ENCODE measurements at regions not wholly inside any gene's neighbourhood (a gene's known extent, or its start where the extent isn't known, plus 50 kb on each side); places are given as distances from the start of the nearest gene placed in this dataset.

- DNase-seq = no peak
These were observed 185.5 kb downstream of the SCP2D1 start for GRCh38 chr20:18999086-18999485.

GRCh38 chr20:19000078-19000477, 186.5 kb downstream of the SCP2D1 start:
- DNase-seq = no peak

- no peak for DNase-seq
These were observed 187.6 kb downstream of the SCP2D1 start for GRCh38 chr20:19001177-19001576.

- DNase-seq = no peak
These were observed 190.1 kb downstream of the SCP2D1 start for GRCh38 chr20:19003366-19004336.

GRCh38 chr20:19004975-19005374, 191.4 kb downstream of the SCP2D1 start:
- no peak for DNase-seq

GRCh38 chr20:19008497-19008896, 194.9 kb downstream of the SCP2D1 start:
- DNase-seq = no peak

GRCh38 chr20:19009081-19009688, 195.6 kb downstream of the SCP2D1 start:
- no peak for DNase-seq

- no peak for DNase-seq
These were observed 199.1 kb downstream of the SCP2D1 start for GRCh38 chr20:19012676-19013075.

- DNase-seq = no peak
These were observed 198.5 kb upstream of the SLC24A3 start for GRCh38 chr20:19013907-19014306.

- no peak for DNase-seq
These were observed 196.9 kb upstream of the SLC24A3 start for GRCh38 chr20:19015351-19016139.

- DNase-seq = no peak
These were observed 196.3 kb upstream of the SLC24A3 start for GRCh38 chr20:19016140-19016497.

- DNase-seq = no peak
These were observed 195.2 kb upstream of the SLC24A3 start for GRCh38 chr20:19017104-19017690.

GRCh38 chr20:19018881-19019280, 193.6 kb upstream of the SLC24A3 start:
- no peak for DNase-seq

GRCh38 chr20:19019734-19020364, 192.6 kb upstream of the SLC24A3 start:
- no peak for DNase-seq

GRCh38 chr20:19021406-19022117, 190.9 kb upstream of the SLC24A3 start:
- DNase-seq = no peak

- DNase-seq = no peak
These were observed 190.3 kb upstream of the SLC24A3 start for GRCh38 chr20:19022118-19022575.

- no peak for DNase-seq
These were observed 189.5 kb upstream of the SLC24A3 start for GRCh38 chr20:19022791-19023448.

GRCh38 chr20:19024296-19025035, 188.0 kb upstream of the SLC24A3 start:
- DNase-seq = no peak

All from nucleus accumbens (tissue), 56 donors.